K562 (cell line): ENCODE measurements at regions not wholly inside any gene's neighbourhood (a gene's known extent, or its start where the extent isn't known, plus 50 kb on each side); places are given as distances from the start of the nearest gene placed in this dataset.

Source experiments
- ATAC-seq: fragments of 200-7000 bp; cut with Tn5 transposase; 3 replicates; pipeline ENCODE4 v1.9.1; 2020; ENCODE audit warnings: moderate library complexity
- BruUV-seq: library from RNA; stranded (reverse); fragments of 400-500 nt; replicated peaks from 2 replicates; lab custom pipeline; 2021; lab: Mats Ljungman, UMichigan
- CTCF ChIA-PET: fragments of 300-600 bp; formaldehyde crosslinking; extraction: SDS; loops from one replicate; lab custom pipeline; 2021; ENCODE audit warnings: low intra/inter-chr PET ratio; lab: Yijun Ruan, JAX
- POLR2A ChIA-PET: fragments of 300-600, 350-650 bp; sonication (Branson Sonifier 250); formaldehyde crosslinking; extraction: SDS; loops from one replicate; lab custom pipeline; 2021; ENCODE audit warnings: antibody characterized with exemption, inconsistent platforms; lab: Yijun Ruan, JAX
- DNase-seq, 4 experiments: peaks; one replicate each; pipeline versions ENCODE4 v3.0.0 to v3.0.0-alpha.2; 2011 to 2018; ENCODE audit warnings: low spot score in 3 of 4, mixed read lengths in 3 of 4; ENCODE audit errors: extremely low read depth in 1 of 4
- FAIRE-seq: peaks from 2 replicates; lab custom pipeline; 2011; peaks lifted over from hg19 to GRCh38; lab: Jason Lieb, UNC
- H2AFZ ChIP-seq: 2 replicates; pipeline ENCODE4 v1.6.0; 2011; ENCODE audit warnings: low read depth, low read length, control low read depth, inconsistent platforms
- H3K27ac ChIP-seq: fragments of 200-600 bp; 3 replicates; pipeline ENCODE4 v1.8.0; 2011; ENCODE audit warnings: low read depth, mild to moderate bottlenecking, control low read depth, inconsistent platforms, low read length, moderate library complexity, mixed read lengths; ENCODE audit errors: extremely low read depth
- H3K27me3 ChIP-seq, 2 experiments: fragments of 300-600 bp in 1 of 2; 2 replicates in 1 of 2; 3 replicates in 1 of 2; pipeline versions ENCODE4 v1.6.0 to v1.8.0; 2011; ENCODE audit warnings: inconsistent platforms in 2 of 2, low read length in 2 of 2, mild to moderate bottlenecking in 1 of 2, mixed read lengths in 1 of 2, moderate library complexity in 1 of 2; ENCODE audit not compliant: control insufficient read depth in 2 of 2, insufficient read depth in 2 of 2
- H3K36me3 ChIP-seq: fragments of 300-600 bp; 3 replicates; pipeline ENCODE4 v1.8.0; 2011; ENCODE audit warnings: mild to moderate bottlenecking, low read length, inconsistent platforms; ENCODE audit not compliant: control insufficient read depth, insufficient read depth
- H3K4me1 ChIP-seq, 2 experiments: fragments of 200-600 bp in 1 of 2; replicated peaks in 1 of 2; 2 replicates in 1 of 2; 3 replicates in 1 of 2; pipeline versions ENCODE4 v1.5.1 to v1.8.0; 2011; ENCODE audit warnings: inconsistent platforms in 2 of 2, low read length in 2 of 2, mild to moderate bottlenecking in 1 of 2, mixed read lengths in 1 of 2, moderate library complexity in 1 of 2; ENCODE audit not compliant: control insufficient read depth in 2 of 2, insufficient read depth in 2 of 2
- H3K4me2 ChIP-seq: 2 replicates; pipeline ENCODE4 v1.6.1; 2011; ENCODE audit warnings: low read length, control low read depth, inconsistent platforms, mixed read lengths; ENCODE audit not compliant: insufficient read depth
- H3K4me3 ChIP-seq: fragments of 200-600 bp; sonication (generic), shearing (Covaris generic); 2 replicates; pipeline ENCODE4 v1.5.1; 2016; ENCODE audit warnings: control low read depth, inconsistent platforms
- H3K79me2 ChIP-seq: fragments of 200-600 bp; 3 replicates; pipeline ENCODE4 v1.8.0; 2011; ENCODE audit warnings: low read length, inconsistent platforms; ENCODE audit not compliant: control insufficient read depth, insufficient read depth
- H3K9ac ChIP-seq, 2 experiments: 2 replicates each; pipeline versions ENCODE4 v1.6.0 to v1.6.1; 2011; ENCODE audit warnings: low read depth in 2 of 2, low read length in 2 of 2, control low read depth in 1 of 2, inconsistent platforms in 1 of 2, mild to moderate bottlenecking in 1 of 2, mixed read lengths in 1 of 2; ENCODE audit not compliant: insufficient read depth in 1 of 2
- H3K9me1 ChIP-seq: one replicate; pipeline ENCODE4 v1.6.0; 2011; ENCODE audit warnings: inconsistent platforms, mild to moderate bottlenecking, low read length, moderate library complexity; ENCODE audit not compliant: control insufficient read depth, insufficient read depth
- H3K9me3 ChIP-seq: replicated peaks from 2 replicates; pipeline ENCODE4 v1.5.1; 2011; ENCODE audit warnings: low read depth, low read length, inconsistent platforms; ENCODE audit not compliant: control insufficient read depth, insufficient read depth
- H4K20me1 ChIP-seq: replicated peaks from 2 replicates; pipeline ENCODE4 v1.6.1; 2011; ENCODE audit warnings: low read length, inconsistent platforms, mixed read lengths; ENCODE audit not compliant: control insufficient read depth, insufficient read depth
- BRCA1 ChIP-seq, 2 experiments: fragments of 450-650 bp in 1 of 2; sonication (generic) in 1 of 2; formaldehyde crosslinking in 1 of 2; IDR thresholded peaks; 2 replicates each; pipeline versions ENCODE4 v1.5.0 to v1.6.1; 2017 to 2020; ENCODE audit warnings: mild to moderate bottlenecking in 1 of 2, missing genetic modification reagents in 1 of 2
- FOXJ3 ChIP-seq: sonication (generic); formaldehyde crosslinking; IDR thresholded peaks from 2 replicates; pipeline ENCODE4 v1.4.0; 2020; ENCODE audit warnings: mild to moderate bottlenecking, missing genetic modification reagents
- FOXK1 ChIP-seq: sonication (generic); formaldehyde crosslinking; IDR thresholded peaks from 2 replicates; pipeline ENCODE4 v1.8.0; 2022; ENCODE audit warnings: missing genetic modification reagents, mild to moderate bottlenecking, borderline replicate concordance
- GABPB2 ChIP-seq: fragments of 250-450 bp; sonication (Bioruptor Pico); conservative IDR thresholded peaks from 2 replicates; pipeline ENCODE4 v1.5.1; 2021; ENCODE audit warnings: mild to moderate bottlenecking
- ID3 ChIP-seq, 2 experiments: fragments of 250-450 bp in 1 of 2; fragments of 450-650 bp in 1 of 2; sonication (Bioruptor Pico) in 1 of 2; IDR thresholded peaks; 2 replicates each; pipeline versions ENCODE4 v1.6.1 to v1.8.0; 2016 to 2021; ENCODE audit warnings: mild to moderate bottlenecking in 2 of 2, moderate library complexity in 2 of 2, missing compliant biosample characterization in 1 of 2, missing genetic modification characterization in 1 of 2
- KDM1A ChIP-seq, 2 experiments: fragments of 450-650 bp; IDR thresholded peaks; 2 replicates each; pipeline ENCODE4 v1.6.1; 2016; ENCODE audit warnings: mild to moderate bottlenecking in 2 of 2
- MEF2A ChIP-seq: IDR thresholded peaks from 2 replicates; pipeline ENCODE4 v1.6.1; 2011; ENCODE audit warnings: low read depth, mild to moderate bottlenecking, low read length, moderate library complexity; ENCODE audit not compliant: control insufficient read depth
- NBN ChIP-seq: fragments of 450-650 bp; IDR thresholded peaks from 2 replicates; pipeline ENCODE4 v1.6.1; 2016; ENCODE audit warnings: low read depth, mild to moderate bottlenecking
- SIRT6 ChIP-seq: IDR thresholded peaks from one replicate; pipeline ENCODE4 v1.6.1; 2012; ENCODE audit warnings: low read depth, mild to moderate bottlenecking, control low read depth, inconsistent platforms, low read length, moderate library complexity
- TEAD4 ChIP-seq, 2 experiments: sonication (generic) in 1 of 2; formaldehyde crosslinking in 1 of 2; IDR thresholded peaks; 2 replicates each; pipeline versions ENCODE4 v1.6.1 to v1.8.0; 2012 to 2022; ENCODE audit warnings: borderline replicate concordance in 1 of 2, inconsistent platforms in 1 of 2, low read length in 1 of 2, mild to moderate bottlenecking in 1 of 2, missing genetic modification reagents in 1 of 2
- ZBTB5 ChIP-seq: fragments of 450-650 bp; IDR thresholded peaks from 2 replicates; pipeline ENCODE4 v1.6.1; 2017; ENCODE audit warnings: antibody characterized with exemption
- ZC3H8 ChIP-seq: fragments of 450-650 bp; IDR thresholded peaks from 2 replicates; pipeline ENCODE4 v1.6.1; 2017
- ZNF584 ChIP-seq: fragments of 200-800 bp; sonication (Bioruptor generic); IDR thresholded peaks from 2 replicates; pipeline ENCODE4 v1.6.1; 2016; ENCODE audit warnings: low read depth, mild to moderate bottlenecking, missing genetic modification characterization, missing compliant biosample characterization
- WGBS: fragments of 100-300 bp; shearing (Covaris generic); methylation state at CpG from one replicate; pipeline ENCODE4 v1.1.6; 2016; ENCODE audit warnings: low coverage, mixed read lengths; ENCODE audit not compliant: insufficient coverage; ENCODE audit errors: missing lambda C conversion rate; 5-methylcytosine and 5-hydroxymethylcytosine counted together
- in situ Hi-C: fragments of 300-500 bp; cut with MboI; formaldehyde crosslinking; loops from 4 replicates; pipeline ENCODE4 v1.15.0; 2018; ENCODE audit warnings: inconsistent platforms, mixed read lengths
- intact Hi-C: fragments of 100-400 bp; cut with micrococcal nuclease; formaldehyde crosslinking; loops from 2 replicates; pipeline ENCODE4 v1.14.2; 2022

- no peak for TF ChIP-seq BRCA1 (IDR thresholded peaks at IDR 0.05)
- TF ChIP-seq BRCA1 (CRISPR knock-in tag; IDR thresholded peaks at IDR 0.05), result no peak
Measured at GRCh38 chr4:126627255-126627654, 1005.5 kb upstream of the INTU start (continued).

- DNase-seq, result no peak
- Histone ChIP-seq H3K36me3 (peaks cover 39% of the 10 kb centered on the region; the same call in 2 of the 3 replicates), H3K4me1 (no peaks in the 10 kb centered on the region), H2AFZ (no peak overlapping the region), H3K27ac (no peak overlapping the region), H3K4me3 (no peak overlapping the region), H4K20me1 (no peaks in the 10 kb centered on the region), H3K9me1 (no peaks in the 10 kb centered on the region), H3K9me3 (no peaks in the 10 kb centered on the region; the same call in 1 of the 2 replicates)
- no peak for ATAC-seq
- FAIRE-seq, result no peak
- intact Hi-C loops, result loop anchor here (5.0 kb wide), 2 partner anchors 163 to 328 kb away; no protein-coding TSS in a partner anchor
- POLR2A ChIA-PET, result no interaction called here
- WGBS, result 62% methylated on average over 3 of the region's 3 CpGs
- no TSS peak for BruUV-seq
- in situ Hi-C loops, result no loop called here
- TF ChIP-seq SIRT6 (no peak), NBN (no peak), FOXK1 (no peak), FOXJ3 (no peak)
- TF ChIP-seq, all 486 proteins: peak for 0
- CTCF ChIA-PET, result no interaction called here
- Histone ChIP-seq H3K27me3 (no peaks in the 10 kb centered on the region), H3K9ac (no peak overlapping the region), H3K4me2 (no peak overlapping the region), H3K79me2 (peaks cover 90% of the 10 kb centered on the region)
Measured at GRCh38 chr4:126628933-126629332, 1003.8 kb upstream of the INTU start.

GRCh38 chr4:126630230-126630629 lies 1002.5 kb upstream of the INTU start:
- Histone ChIP-seq H3K27ac (no peak overlapping the region), H3K4me2 (no peak overlapping the region), H3K27me3 (no peaks in the 10 kb centered on the region), H3K9ac (no peak overlapping the region), H3K4me3 (no peak overlapping the region), H2AFZ (no peak overlapping the region), H3K9me3 (no peaks in the 10 kb centered on the region; the same call in 1 of the 2 replicates), H4K20me1 (no peaks in the 10 kb centered on the region), H3K36me3 (peaks cover 43% of the 10 kb centered on the region; the same call in 2 of the 3 replicates), H3K9me1 (no peaks in the 10 kb centered on the region), H3K4me1 (no peaks in the 10 kb centered on the region), H3K79me2 (peaks cover 85% of the 10 kb centered on the region)
- in situ Hi-C loops, result no loop called here
- DNase-seq, result no peak
- no peak for ATAC-seq
- WGBS, result 78% methylated on average over 5 of the region's 5 CpGs
- CTCF ChIA-PET, result no interaction called here
- intact Hi-C loops, result no loop called here
- POLR2A ChIA-PET, result no interaction called here
- no peak for FAIRE-seq
- BruUV-seq, result no TSS peak
- no peak for TF ChIP-seq ZC3H8
- no peak for TF ChIP-seq TEAD4 (IDR thresholded peaks at IDR 0.05; ENCODE audit: low read length)
- no peak for TF ChIP-seq TEAD4 (CRISPR knock-in tag; IDR thresholded peaks at IDR 0.05; ENCODE audit: borderline replicate concordance)
- no peak for TF ChIP-seq MEF2A
- no peak for TF ChIP-seq GABPB2 (CRISPR knock-in tag)
- no peak for TF ChIP-seq KDM1A (IDR thresholded peaks at IDR 0.05)
- TF ChIP-seq ID3 (CRISPR knock-in tag; IDR thresholded peaks at IDR 0.05), result no peak
- TF ChIP-seq ID3 (tag; IDR thresholded peaks at IDR 0.05), result no peak
- no peak for TF ChIP-seq ZNF584 (CRISPR knock-in tag)
- no peak for TF ChIP-seq ZBTB5
